Hindlimb muscle (tissue), 1 donor: ENCODE measurements at regions not wholly inside any gene's neighbourhood (a gene's known extent, or its start where the extent isn't known, plus 50 kb on each side); places are given as distances from the start of the nearest gene placed in this dataset.
"Not testable (repeated sequence)": the region's sequence is repeated elsewhere in the genome, so short reads cannot be mapped to it uniquely, and the experiment has no call there.

Experiments
- DNase-seq: peaks from one replicate; pipeline ENCODE4 v3.0.0-alpha.2; 2013

DNA sequence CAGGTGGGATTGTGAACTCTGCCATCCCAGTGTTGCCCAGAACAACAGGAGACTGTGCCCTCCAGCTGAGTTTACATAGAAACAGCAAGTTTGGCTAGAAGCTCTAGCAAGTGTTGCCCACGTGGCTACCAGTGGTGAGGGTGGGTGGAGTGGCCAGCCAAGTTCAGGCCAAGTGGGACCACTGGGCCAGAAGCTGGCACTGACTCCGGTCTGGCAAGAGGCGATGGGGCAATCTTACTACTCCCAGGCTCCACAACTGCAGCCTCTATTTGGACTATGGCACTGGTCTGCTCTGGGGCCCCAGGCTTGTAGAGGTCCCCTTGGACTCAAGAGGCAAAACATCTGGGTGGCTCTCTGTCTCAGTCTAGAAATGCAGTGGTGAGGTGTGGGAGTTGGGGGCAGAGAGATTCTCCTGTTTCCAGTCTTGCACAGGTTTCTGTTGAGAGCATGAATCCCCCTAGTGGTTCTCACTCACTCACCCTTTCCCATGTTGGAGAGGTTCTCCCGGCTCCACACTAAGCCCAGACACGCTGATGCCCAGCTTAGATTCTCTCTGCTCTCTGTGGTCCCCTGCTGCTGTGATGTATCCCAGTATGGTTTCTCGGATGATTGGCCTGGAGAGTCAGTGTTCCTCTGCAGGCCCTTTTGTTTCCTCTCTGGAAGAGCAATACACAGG, 615.3 kb downstream of the PDHA2 start:
- DNase-seq = no peak

DNA sequence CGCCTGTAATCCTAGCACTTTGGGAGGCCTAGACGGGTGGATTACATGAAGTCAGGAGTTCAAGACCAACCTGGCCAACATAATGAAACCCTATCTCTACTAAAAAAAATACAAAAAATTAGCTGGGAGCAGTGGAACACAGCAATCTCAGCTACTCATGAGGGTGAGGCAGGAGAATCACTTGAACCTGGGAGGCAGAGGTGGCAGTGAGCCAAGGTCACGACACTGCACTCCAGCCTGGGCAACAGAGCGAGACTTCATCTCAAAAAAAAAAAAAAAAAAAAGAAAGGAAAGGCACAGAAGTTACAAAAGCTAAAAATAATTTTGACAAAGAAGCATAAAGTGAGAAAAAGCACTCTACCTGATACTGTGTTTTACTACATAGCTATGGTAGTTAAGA, 618.1 kb downstream of the PDHA2 start:
- DNase-seq = not testable (repeated sequence)

DNA sequence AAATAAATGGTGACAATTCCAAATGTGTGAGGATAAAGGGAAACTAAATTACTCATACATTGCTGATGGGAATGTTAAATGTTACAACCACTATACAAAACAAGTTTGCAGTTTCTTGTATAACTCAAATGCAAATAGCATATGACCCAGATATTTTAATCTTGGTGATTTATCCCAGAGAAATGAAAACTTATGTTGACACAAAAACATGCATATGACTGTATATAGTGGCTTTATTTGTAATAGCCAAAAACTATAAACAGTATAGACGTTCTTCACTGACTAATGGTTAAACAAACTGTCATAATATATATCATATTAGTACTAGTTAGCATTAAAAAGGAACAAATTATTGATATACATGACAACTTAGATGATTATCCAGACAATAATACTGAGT, 619.2 kb downstream of the PDHA2 start:
- no peak for DNase-seq

DNA sequence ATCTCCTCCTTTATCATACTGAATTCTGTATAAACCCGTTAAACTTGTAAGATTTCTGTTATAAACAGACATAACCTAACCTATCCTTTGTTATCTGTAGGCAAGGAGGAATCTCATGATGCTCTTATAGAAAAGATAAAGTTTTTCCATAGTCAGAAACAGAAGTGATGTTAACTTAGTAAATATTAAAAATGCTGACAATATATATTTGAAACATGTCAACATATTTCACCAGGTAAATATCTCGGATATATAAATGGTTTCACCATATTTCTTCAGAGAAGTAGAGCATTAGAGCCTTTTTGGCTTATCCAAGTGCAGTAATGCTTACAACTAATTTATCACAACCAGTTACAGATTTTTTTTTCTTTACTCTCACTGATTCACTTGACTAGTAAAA, 625.9 kb downstream of the PDHA2 start:
- no peak for DNase-seq

DNA sequence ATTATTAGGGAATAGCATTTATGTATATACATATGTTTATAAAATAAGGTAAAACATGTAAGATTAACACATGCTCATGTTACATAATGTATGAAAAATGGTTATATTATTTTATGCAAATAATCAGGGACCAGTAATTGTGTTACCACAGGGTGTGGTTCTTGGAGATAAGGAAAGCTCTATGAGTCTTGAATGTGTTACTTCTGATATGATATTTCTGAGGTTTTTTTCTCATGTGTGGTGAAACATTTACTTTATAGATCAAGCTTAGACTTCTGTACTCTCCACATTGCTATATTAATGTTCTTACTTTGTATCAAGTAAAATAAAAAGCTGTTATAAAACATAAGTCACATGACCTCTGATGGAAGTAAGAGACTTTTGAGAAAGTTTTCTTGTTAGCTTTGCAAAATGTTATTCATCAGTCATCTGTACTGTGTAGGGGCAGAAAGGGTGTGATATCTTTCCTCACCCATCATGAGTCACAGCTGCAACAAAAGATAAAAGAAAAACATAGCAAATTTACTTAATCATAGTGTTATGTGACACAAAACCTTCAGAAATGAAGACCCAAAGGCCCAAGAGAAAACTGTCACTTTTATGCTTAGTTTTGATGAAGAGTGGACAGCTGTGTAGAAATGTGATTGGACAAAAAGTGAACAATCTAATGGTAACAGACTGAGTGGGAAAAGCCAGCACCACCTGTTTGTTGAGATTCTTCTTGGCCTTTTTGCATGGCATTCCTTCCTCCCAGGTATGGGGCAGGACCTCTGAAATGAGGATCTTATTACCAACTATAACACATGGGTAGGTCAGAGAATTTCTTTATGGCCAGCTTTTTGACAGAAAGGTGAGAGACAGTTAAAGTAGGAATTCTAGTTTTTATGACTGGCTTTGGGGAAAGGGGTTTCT, 632.3 kb downstream of the PDHA2 start:
- DNase-seq = no peak

DNA sequence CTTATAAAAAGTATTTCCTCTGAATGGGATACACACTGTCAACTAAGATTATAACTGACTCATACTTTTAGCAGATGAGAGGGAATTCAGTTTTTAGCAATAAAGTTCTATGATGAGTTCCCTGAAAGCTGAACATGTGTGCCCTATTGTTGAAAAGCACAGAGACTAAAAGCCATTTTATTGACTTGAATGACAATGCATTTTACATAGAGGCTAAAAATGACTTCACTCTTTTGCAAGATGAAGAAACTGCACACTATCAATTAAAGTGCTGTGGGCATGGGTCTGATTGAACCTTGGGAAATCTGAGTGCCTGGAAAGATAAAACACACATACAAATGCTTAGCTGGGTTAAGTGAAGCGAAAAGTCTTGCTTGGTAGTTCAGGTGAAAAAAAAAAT, 633.4 kb downstream of the PDHA2 start:
- DNase-seq = no peak

DNA sequence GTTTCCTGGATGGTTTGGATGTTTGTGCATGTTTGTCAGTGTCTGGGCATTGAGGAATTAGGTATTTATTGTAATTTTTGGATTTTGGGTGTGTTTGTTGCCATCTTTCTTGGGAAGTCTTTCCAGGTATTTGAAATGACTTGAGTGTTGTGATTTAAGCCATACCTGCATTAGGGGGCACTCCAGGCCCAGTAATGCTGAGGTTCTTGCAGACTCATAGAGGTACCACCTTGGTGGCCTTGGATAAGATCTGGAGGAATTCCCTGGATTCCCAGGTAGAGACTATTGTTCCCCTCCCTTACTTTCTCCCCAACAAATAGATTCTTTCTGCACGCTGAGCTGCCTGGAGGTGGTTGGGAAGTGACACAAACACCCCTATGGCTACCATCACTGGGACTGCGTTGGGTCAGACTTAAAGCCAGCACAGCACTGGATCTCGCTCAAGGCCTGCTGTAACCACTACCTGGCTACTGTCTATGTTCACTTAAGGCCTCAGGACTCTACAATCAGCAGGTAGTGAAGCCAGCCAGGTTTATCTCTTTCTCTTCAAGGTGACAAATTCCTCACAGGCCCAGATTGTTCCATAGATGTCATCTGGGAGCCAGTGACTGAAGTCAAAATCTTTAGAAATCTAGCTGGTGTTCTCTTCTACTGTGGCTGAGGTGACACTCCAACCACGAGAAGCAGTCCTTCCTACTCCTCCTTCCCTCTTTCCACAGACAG, 643.6 kb downstream of the PDHA2 start:
- no peak for DNase-seq

DNA sequence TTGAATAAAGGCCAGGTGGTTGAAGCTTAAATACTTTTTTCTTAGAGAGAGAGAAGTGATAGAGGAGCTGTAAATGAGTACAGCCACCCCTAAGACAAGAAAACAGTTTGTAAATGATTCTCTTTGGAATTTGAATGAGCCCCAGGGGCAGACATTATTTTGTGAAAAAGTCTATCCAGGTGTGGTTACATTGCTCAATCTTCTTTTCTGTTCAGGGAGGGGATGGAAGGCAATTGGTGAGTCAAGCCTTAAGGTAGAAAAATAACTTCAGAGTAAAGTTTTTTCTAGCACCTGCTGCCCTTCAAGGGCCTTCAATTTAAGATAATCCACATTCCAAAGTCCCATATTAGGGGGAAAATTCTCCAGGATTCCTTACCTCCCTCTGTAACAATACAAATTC, 646.7 kb downstream of the PDHA2 start:
- DNase-seq = no peak

DNA sequence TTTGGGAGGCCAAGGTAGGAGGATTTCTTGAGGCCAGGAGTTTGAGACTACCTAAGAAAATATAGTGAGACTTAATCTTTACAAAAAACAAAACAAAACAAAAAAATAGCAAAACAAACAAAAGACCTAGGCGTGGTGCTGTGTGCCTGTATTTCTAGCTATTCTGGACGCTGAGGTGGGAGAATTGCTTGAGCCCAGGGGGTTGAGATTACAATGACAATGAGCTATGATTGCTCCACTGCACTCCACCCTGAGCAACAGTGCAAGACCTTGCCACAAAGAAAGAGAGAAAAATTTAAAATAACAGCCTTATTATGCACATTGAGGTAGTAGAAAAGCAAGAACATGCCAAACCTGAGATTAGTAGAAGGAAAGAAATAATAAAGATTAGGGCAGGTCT, 657.7 kb downstream of the PDHA2 start:
- no peak for DNase-seq

DNA sequence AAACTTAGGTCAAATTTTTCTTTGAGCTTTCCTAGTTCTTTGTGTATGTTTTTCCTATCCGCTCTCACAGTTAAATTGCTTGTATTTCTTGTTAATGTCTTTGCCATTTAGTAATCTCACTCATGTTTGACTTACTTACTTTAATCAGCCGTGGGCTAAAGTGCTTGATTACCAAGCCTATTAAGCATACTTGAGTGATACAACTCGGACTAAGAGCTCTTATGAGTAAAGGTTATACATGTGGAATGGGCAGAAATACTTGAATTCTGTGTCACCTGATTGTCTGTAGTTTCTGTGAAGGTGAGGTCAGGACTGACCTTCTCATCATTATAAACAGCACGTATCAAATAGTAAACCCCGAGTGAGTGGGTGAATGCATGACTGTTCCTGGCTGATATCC, 664.5 kb downstream of the PDHA2 start:
- no peak for DNase-seq

DNA sequence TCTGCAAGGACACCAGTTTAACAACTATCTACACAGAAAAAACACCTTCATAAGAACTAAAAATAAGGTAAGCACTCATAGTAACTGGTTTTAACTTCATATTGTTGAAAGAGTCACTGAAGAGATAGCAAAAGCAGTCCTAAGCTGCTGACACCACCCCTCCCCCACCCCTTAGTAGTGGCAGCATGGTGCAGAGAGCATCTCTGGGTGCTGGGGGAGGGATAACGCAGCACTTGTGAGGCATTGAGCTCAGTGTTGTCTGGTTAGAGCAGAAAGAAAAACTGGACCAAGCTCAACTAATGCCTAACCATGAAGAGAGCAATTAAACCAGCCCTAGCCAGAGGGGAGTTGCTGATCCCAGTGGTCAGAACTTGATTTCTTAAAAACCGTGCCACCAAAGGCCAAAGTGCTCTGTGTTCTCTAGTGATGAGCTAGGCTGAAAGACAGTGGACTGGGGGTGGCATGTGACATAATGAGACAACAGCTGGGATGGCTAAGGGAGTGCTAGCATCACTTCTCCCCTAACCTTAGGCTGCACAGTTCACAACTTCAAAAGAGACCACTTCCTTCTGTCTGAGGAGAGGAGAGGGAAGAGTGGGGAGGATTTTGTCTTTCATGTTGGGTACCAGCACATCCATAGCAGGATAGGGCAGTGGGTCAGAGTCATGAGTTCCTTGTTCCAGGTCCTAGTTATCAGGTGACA, 669.3 kb downstream of the PDHA2 start:
- DNase-seq = no peak

DNA sequence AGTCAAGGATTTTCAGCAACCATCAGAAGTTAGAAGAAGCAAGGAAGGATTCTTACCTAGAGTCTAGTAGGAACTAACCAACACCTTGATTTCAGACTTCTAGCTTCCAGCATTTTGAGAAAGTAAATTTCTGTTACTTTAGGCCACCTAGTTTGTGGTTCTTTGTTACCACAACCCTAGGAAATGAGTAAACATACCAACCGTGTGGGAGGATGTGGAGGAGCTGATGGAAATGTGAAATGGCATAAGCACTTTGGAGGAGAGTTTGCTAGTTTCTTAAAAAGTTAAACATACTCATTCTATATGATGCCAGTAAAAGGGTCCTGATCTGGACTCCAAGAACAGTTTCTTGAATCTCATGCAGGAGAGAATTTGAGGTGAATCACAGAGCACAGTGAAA, 679.4 kb downstream of the PDHA2 start:
- DNase-seq = no peak

DNA sequence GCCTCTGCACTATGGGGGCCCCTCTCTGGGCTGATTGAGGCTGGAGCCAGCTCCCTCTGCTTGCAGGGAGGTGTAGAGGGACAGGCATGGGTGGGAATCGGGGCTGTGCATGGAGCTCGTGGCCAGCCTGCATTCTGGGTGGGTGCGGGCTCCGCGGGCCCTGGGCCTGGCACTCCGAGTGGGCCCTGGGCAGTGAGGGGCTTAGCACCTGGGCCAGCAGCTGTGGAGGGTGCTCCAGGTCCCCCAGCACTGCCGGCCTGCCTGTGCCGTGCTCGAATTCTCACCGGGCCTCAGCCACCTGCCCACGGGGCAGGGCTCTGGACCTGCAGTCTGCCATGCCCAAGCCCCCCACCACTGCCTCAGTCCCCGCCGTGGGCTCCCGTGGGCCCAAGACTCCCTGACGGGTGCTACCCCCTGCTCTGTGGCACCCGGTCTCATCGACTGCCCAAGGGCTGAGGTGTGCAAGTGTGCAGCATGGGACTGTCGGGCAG, 681.2 kb downstream of the PDHA2 start:
- no peak for DNase-seq

DNA sequence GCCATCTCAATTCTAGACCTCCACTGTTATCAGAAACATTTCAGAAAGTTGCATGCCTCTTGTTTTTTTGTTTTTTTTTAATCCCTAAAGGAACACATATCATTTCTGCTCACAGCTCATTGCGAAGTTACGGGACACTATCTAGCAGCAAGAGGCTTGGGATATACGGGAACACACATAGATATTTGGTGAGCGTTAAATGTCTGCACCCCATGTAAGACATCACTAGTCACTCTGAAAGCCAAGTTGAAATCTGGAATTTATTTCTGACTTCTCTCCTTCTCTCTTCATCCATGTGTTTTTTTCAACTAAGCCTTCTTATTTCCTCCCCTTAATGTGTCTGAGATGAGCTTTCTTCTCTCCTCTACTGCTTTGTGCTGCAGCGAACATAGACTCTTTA, 683.7 kb downstream of the PDHA2 start:
- DNase-seq = no peak

DNA sequence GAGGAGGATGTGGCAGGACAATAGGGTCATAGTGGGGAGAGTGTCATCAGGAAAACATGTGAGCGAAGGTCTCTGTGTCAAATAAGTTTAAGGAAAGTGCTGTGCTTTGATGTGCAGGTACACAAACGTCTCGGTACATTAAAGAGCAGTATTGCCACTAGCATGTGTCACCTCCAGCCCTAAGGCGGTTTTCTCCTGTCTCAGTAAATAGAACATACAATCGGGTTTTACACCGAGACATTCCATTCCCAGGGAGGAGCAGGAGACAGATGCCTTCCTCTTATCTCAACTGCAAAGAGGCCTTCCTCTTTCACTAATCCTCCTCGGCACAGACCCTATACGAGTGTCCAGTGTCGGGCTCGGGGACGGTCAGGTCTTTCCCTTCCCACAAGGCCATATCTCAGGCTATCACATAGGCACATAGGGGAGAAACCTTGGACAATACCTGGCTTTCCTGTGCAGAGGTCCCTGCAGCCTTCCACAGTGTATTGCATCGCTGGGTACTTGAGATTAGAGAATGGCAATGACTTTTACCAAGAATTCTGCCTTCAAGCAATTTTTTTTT, 684.5 kb downstream of the PDHA2 start:
- no peak for DNase-seq

DNA sequence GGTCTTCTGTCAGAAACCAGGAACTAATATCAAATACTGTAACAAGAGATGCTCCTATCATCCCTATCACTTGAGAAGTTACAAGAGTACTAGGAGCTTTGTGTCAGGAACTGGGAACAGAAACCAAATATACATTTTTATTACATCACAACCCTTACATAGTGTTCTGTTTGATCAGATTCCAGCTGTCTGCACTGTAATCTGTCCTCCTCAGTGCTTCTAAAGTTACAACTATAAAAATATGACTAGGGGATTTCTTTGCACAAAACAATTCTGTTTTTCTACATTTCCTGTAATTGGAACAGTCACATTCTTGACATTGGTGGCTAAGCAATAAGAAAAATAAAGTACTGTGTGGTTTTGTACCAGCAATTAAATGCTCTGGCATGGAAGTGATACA, 686.0 kb downstream of the PDHA2 start:
- DNase-seq = no peak

DNA sequence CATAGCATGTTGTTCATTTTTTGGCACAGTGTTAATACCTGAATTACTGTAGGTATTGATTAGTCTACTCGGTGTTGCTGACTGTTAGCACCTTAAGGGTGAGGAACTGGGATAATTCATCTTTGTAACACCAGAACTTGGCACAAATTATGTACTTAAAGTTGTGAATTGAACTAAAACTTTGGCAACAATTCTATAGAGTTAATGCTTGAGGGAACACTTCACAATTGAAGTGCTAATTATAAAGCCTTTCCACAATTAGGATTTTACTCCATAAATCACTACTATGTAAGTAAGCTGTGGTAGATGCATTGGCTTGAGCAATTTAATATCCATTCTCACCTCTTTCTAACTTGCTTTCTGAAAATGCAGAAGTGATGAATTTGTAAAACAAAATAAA, 686.7 kb downstream of the PDHA2 start:
- DNase-seq = no peak

DNA sequence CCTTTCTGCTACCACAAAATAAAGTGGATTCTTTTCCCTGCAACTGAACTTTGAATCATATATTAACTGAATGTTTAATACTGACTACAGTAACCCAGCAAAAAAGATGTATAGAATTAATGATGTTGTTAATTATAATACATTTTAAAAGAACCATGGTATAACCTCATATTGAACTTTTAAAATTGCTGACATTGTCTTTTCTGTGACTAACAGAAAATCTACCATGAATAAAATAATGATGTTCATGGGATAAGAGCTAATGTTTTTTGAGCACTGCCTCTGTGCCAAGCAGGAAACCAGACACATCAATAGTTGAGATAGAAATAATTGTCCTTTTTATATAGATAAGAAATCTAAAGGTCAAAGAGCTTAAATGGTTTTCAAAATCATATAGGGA, 691.9 kb downstream of the PDHA2 start:
- no peak for DNase-seq

DNA sequence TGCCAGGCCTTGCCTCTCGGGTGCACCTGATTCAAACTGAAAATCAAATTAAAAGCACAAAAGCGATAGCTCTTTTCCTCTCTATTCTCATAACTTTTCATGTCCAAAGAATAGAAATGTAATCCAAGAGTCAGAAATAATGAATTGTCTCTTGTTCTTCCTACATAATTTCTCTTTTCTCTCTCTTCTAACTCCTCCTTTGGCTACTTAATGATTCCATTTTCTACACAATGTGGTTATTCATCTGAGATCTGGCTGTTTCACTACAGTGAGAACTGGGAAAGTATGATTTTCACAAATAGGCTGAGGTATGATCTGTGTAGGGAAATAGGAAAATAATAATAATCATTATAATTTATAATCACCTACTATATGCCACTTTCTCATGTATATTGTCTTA, 703.5 kb downstream of the PDHA2 start:
- DNase-seq = no peak

DNA sequence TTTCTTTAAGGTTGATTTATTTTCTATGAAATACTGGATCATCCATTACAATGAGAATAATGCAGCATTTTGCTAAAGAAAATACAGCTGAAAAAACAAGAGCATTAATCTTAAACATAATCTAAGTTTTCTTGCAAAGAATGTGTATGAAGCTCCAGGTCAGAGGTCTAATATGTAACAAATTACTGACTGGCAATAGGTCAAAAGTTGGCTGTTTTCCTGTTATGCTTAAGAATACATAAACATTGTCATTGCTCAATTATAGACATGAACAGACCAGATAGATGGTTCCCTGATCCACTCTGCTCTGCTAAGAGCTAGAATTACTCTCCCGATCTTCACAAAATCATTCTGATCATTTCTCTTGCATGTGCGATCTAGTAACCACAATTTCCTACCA, 718.6 kb downstream of the PDHA2 start:
- DNase-seq = no peak

DNA sequence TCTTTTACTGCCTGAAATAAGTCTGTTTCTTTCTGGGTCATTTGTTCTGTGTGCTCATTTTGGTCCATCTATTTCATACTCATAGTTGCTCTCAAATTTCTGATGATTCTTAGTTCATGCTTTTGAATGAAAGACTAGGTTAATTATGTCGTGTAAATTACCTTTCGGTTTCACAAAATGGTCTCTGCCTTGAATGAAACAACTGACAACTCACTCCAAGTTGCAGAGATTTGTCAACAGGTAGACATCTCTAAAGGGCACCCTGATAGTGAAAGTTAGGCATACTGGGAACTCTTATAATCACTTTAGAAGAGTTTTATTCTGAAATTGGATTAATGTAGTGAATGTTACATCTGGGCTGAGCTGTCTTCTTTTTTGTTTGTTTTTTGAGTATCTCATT, 726.9 kb downstream of the PDHA2 start:
- DNase-seq = no peak

DNA sequence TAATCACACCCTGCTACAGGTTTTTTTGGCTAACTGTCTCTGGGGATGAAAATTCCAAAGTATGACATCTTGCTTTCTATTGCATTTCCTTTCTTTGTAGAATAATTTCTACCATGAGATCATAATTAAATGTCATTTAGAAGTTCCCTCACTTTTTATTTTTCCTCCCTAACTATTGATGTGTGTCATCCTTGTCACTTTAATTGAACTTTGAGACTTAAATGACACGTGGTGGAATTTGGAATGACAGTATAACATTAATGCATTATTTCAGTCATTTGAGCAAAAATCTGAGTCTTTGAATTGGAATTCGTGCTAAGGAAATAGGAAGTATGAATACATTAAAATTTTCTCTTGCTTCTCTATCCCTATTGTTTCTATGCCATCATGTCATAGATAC, 745.4 kb downstream of the PDHA2 start:
- no peak for DNase-seq
